Neural crest cell (in vitro differentiated cells): ENCODE measurements at regions not wholly inside any gene's neighbourhood (a gene's known extent, or its start where the extent isn't known, plus 50 kb on each side); places are given as distances from the start of the nearest gene placed in this dataset.

Experiments
- DNase-seq: peaks from one replicate; pipeline ENCODE4 v3.0.0; 2021; ENCODE audit warnings: low read depth, mixed read lengths, low spot score
- H3K27ac Mint-ChIP-seq: one replicate; pipeline ENCODE4 v1.8.0; 2021; ENCODE audit warnings: mild to moderate bottlenecking, mixed read lengths; ENCODE audit not compliant: unreplicated experiment
- H3K27me3 Mint-ChIP-seq: 2 replicates; pipeline ENCODE4 v1.8.0; 2021; ENCODE audit warnings: low read depth, mild to moderate bottlenecking, mixed read lengths
- H3K36me3 Mint-ChIP-seq: 2 replicates; pipeline ENCODE4 v1.8.0; 2021; ENCODE audit warnings: low read depth, mild to moderate bottlenecking, mixed read lengths
- H3K4me1 Mint-ChIP-seq: 2 replicates; pipeline ENCODE4 v1.8.0; 2021; ENCODE audit warnings: mixed read lengths
- H3K4me3 Mint-ChIP-seq: one replicate; pipeline ENCODE4 v1.8.0; 2021; ENCODE audit warnings: mild to moderate bottlenecking, mixed read lengths
- H3K9me3 Mint-ChIP-seq: 2 replicates; pipeline ENCODE4 v1.8.0; 2021; ENCODE audit warnings: mixed read lengths
- CTCF ChIP-seq: fragments of 200-600 bp; sonication (generic); conservative IDR thresholded peaks from 2 replicates; pipeline ENCODE4 v1.5.0; 2021; ENCODE audit warnings: antibody characterized with exemption, mild to moderate bottlenecking

GRCh38 chr2:216758256-216759155 is 63.2 kb upstream of the IGFBP5 start:
- Mint-ChIP-seq H3K27me3 (no peaks in the 10 kb centered on the region), H3K36me3 (peaks cover 3% of the 10 kb centered on the region), H3K4me3 (no peak overlapping the region), H3K27ac (no peak overlapping the region), H3K4me1 (peaks cover 46% of the 10 kb centered on the region), H3K9me3 (no peaks in the 10 kb centered on the region)
- TF ChIP-seq CTCF: no peak
- no peak for DNase-seq

- Mint-ChIP-seq H3K4me1 (peaks cover 37% of the 10 kb centered on the region), H3K36me3 (no peaks in the 10 kb centered on the region), H3K9me3 (no peaks in the 10 kb centered on the region), H3K27ac (peak overlapping the region; percentile 65), H3K4me3 (no peak overlapping the region), H3K27me3 (no peaks in the 10 kb centered on the region)
- DNase-seq: no peak
- TF ChIP-seq CTCF: no peak
Observed at GRCh38 chr2:216757532-216757931, 62.2 kb upstream of the IGFBP5 start.

GRCh38 chr2:216756435-216756834 is 61.1 kb upstream of the IGFBP5 start:
- Mint-ChIP-seq H3K27me3 (no peaks in the 10 kb centered on the region), H3K27ac (peak overlapping the region; percentile 36), H3K4me3 (peak overlapping the region; percentile 5), H3K4me1 (peaks cover 41% of the 10 kb centered on the region), H3K9me3 (no peaks in the 10 kb centered on the region), H3K36me3 (no peaks in the 10 kb centered on the region)
- no peak for DNase-seq
- TF ChIP-seq CTCF: no peak

GRCh38 chr2:216754812-216755211 is 59.5 kb upstream of the IGFBP5 start:
- no peak for TF ChIP-seq CTCF
- DNase-seq: no peak
- H3K27me3 Mint-ChIP-seq: no peaks in the 10 kb centered on the region
- H3K4me3 Mint-ChIP-seq: no peak overlapping the region
- no peak overlapping the region for H3K27ac Mint-ChIP-seq
- H3K9me3 Mint-ChIP-seq: no peaks in the 10 kb centered on the region
- H3K36me3 Mint-ChIP-seq: no peaks in the 10 kb centered on the region
- peaks cover 34% of the 10 kb centered on the region for H3K4me1 Mint-ChIP-seq

- no peak overlapping the region for H3K4me3 Mint-ChIP-seq
- peaks cover under 1% of the 10 kb centered on the region for H3K36me3 Mint-ChIP-seq
- TF ChIP-seq CTCF: no peak
- peaks cover 34% of the 10 kb centered on the region for H3K4me1 Mint-ChIP-seq
- H3K27ac Mint-ChIP-seq: no peak overlapping the region
- no peaks in the 10 kb centered on the region for H3K27me3 Mint-ChIP-seq
- DNase-seq: no peak
- peaks cover 4% of the 10 kb centered on the region for H3K9me3 Mint-ChIP-seq
Observed at GRCh38 chr2:216754336-216754735, 59.0 kb upstream of the IGFBP5 start.
